ENCODE measurements at regions not wholly inside any gene's neighbourhood (a gene's known extent, or its start where the extent isn't known, plus 50 kb on each side); places are given as distances from the start of the nearest gene placed in this dataset.
"Not testable (repeated sequence)": the region's sequence is repeated elsewhere in the genome, so short reads cannot be mapped to it uniquely, and the experiment has no call there.

- H3K36me3 ChIP-seq, result no peaks in the 10 kb centered on the region
- DNase-seq, result no peak
- no peak overlapping the region for H3K4me3 ChIP-seq
- intact Hi-C loops (cut with DNase I; ENCODE audit: low total_unique reads), result no loop called here
- H3K9me3 ChIP-seq, result no peaks in the 10 kb centered on the region
- TF ChIP-seq, protein P1, sequence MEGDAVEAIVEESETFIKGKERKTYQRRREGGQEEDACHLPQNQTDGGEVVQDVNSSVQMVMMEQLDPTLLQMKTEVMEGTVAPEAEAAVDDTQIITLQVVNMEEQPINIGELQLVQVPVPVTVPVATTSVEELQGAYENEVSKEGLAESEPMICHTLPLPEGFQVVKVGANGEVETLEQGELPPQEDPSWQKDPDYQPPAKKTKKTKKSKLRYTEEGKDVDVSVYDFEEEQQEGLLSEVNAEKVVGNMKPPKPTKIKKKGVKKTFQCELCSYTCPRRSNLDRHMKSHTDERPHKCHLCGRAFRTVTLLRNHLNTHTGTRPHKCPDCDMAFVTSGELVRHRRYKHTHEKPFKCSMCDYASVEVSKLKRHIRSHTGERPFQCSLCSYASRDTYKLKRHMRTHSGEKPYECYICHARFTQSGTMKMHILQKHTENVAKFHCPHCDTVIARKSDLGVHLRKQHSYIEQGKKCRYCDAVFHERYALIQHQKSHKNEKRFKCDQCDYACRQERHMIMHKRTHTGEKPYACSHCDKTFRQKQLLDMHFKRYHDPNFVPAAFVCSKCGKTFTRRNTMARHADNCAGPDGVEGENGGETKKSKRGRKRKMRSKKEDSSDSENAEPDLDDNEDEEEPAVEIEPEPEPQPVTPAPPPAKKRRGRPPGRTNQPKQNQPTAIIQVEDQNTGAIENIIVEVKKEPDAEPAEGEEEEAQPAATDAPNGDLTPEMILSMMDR (IDR thresholded peaks at IDR 0.05), result no peak
- no peak for TF ChIP-seq POLR2A (IDR thresholded peaks at IDR 0.05)
- H3K27me3 ChIP-seq, result no peaks in the 10 kb centered on the region
- H3K27ac ChIP-seq, result no peak overlapping the region
- H3K4me1 ChIP-seq, result no peaks in the 10 kb centered on the region
Observed at GRCh38 chr9:102362470-102363132, 624.2 kb upstream of the GRIN3A start.

DNA sequence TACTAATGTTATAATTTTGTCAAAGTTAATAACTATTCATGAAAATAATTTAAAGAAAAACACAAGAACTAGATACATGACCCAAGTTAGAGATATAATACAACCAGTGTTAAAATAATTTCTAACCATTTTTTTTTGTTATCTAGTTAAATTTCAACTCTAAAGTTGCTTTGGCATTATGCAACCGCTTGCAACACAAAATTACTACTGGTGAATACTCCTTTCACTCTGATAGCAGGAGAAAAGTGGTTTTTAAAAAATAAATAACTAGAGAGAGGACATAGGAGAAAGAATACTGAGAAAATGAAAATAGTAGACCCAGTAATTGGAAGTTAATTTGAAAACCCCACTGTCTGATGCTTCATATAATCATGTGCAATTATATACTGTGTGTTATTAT, 622.4 kb upstream of the GRIN3A start:
- Histone ChIP-seq H3K27ac (no peak overlapping the region), H3K36me3 (no peaks in the 10 kb centered on the region), H3K9me3 (no peaks in the 10 kb centered on the region), H3K27me3 (no peaks in the 10 kb centered on the region), H3K4me1 (no peaks in the 10 kb centered on the region), H3K4me3 (no peak overlapping the region)
- no peak for TF ChIP-seq POLR2A (IDR thresholded peaks at IDR 0.05)
- TF ChIP-seq, protein P1 (IDR thresholded peaks at IDR 0.05), result no peak
- DNase-seq, result no peak
- intact Hi-C loops (cut with DNase I; ENCODE audit: low total_unique reads), result no loop called here

DNA sequence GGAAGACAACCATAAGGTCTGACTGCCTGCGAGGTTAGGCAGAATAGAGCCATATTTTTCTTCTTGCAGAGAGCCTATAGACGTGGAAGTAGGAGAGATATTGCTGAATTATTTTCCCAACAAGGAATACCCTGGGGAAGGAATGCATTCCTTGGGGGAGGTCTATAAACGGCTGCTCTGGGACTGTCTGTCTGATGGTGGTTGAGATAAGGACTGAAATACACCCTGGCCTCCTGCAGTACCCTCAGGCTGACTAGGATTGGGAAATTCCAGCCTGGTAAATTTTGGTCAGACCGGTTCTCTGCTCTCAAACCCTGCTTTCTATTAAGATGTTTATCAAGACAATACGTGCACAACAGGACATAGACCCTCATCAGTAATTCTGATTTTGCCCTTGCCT, 617.5 kb upstream of the GRIN3A start:
- Histone ChIP-seq H3K4me1 (no peaks in the 10 kb centered on the region), H3K27ac (no peak overlapping the region), H3K27me3 (no peaks in the 10 kb centered on the region), H3K4me3 (no peak overlapping the region), H3K36me3 (no peaks in the 10 kb centered on the region), H3K9me3 (no peaks in the 10 kb centered on the region)
- TF ChIP-seq, protein P1 (IDR thresholded peaks at IDR 0.05), result no peak
- no peak for TF ChIP-seq POLR2A (IDR thresholded peaks at IDR 0.05)
- intact Hi-C loops (cut with DNase I; ENCODE audit: low total_unique reads), result no loop called here
- DNase-seq, result no peak

DNA sequence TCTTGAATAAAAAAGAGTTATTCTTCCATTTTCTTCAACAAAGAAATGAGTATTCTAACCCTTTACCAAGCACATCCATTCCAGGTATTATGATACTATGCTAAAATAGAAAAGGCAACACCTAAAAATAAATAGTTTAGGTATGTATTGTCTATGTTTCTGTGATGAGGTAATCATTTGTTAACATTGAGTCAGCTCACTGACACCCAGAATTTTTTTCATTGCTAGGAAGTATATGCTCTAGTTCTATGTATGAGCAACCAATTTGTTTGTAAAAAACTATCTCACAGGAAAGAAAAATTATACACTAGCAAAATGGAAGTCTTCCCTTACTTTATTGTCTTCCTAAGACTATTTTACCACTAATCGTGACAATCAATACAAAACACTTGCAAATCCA, 615.6 kb upstream of the GRIN3A start:
- TF ChIP-seq POLR2A (IDR thresholded peaks at IDR 0.05), result no peak
- TF ChIP-seq, protein P1 (IDR thresholded peaks at IDR 0.05), result no peak
- Histone ChIP-seq H3K4me3 (no peak overlapping the region), H3K27me3 (no peaks in the 10 kb centered on the region), H3K27ac (no peak overlapping the region), H3K4me1 (no peaks in the 10 kb centered on the region), H3K9me3 (no peaks in the 10 kb centered on the region), H3K36me3 (no peaks in the 10 kb centered on the region)
- no peak for DNase-seq
- intact Hi-C loops (cut with DNase I; ENCODE audit: low total_unique reads), result no loop called here

- H3K27me3 ChIP-seq; H3K9me3 ChIP-seq; H3K4me1 ChIP-seq; intact Hi-C loops (cut with DNase I; ENCODE audit: low total_unique reads); H3K27ac ChIP-seq; DNase-seq; H3K36me3 ChIP-seq; H3K4me3 ChIP-seq: not testable (repeated sequence)
Observed at GRCh38 chr9:102337471-102337870, 599.0 kb upstream of the GRIN3A start.

DNA sequence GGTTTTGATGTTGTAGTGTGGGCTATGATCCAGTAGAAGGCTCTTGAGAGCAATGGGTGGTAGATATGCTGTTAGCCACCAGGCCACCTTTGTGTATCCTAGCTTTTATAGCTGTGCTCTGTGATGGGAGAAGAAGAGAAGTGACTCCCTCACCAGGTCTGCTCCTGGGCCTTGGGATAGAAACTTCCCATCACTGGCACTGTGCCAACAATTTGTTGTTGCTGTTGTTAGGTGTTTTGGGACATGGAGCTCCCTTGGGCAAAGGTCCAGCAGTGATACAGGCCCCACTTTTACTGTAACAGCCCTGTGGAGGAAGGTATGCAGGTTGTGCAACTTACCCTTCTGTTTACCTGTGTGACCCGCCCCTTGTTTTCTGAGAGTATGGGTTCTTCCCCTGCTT, 570.9 kb upstream of the GRIN3A start:
- intact Hi-C loops (cut with DNase I; ENCODE audit: low total_unique reads), result no loop called here
- DNase-seq, result no peak
- Histone ChIP-seq H3K36me3 (no peaks in the 10 kb centered on the region), H3K4me3 (no peak overlapping the region), H3K4me1 (no peaks in the 10 kb centered on the region), H3K9me3 (no peaks in the 10 kb centered on the region), H3K27ac (no peak overlapping the region), H3K27me3 (no peaks in the 10 kb centered on the region)
- TF ChIP-seq POLR2A (IDR thresholded peaks at IDR 0.05), result no peak
- TF ChIP-seq, protein P1 (IDR thresholded peaks at IDR 0.05), result no peak

Measured in uterus (tissue), 3 donors.